TTC549 (cell line): ENCODE measurements at regions not wholly inside any gene's neighbourhood (a gene's known extent, or its start where the extent isn't known, plus 50 kb on each side); places are given as distances from the start of the nearest gene placed in this dataset.
A peak's percentile ranks its signal among the peaks of the same experiment; 100 is the strongest.
"Not testable (repeated sequence)": the region's sequence is repeated elsewhere in the genome, so short reads cannot be mapped to it uniquely, and the experiment has no call there.

Experiments used
- FAIRE-seq: peaks from 2 replicates; lab custom pipeline; 2012; peaks lifted over from hg19 to GRCh38; lab: Jason Lieb, UNC

DNA sequence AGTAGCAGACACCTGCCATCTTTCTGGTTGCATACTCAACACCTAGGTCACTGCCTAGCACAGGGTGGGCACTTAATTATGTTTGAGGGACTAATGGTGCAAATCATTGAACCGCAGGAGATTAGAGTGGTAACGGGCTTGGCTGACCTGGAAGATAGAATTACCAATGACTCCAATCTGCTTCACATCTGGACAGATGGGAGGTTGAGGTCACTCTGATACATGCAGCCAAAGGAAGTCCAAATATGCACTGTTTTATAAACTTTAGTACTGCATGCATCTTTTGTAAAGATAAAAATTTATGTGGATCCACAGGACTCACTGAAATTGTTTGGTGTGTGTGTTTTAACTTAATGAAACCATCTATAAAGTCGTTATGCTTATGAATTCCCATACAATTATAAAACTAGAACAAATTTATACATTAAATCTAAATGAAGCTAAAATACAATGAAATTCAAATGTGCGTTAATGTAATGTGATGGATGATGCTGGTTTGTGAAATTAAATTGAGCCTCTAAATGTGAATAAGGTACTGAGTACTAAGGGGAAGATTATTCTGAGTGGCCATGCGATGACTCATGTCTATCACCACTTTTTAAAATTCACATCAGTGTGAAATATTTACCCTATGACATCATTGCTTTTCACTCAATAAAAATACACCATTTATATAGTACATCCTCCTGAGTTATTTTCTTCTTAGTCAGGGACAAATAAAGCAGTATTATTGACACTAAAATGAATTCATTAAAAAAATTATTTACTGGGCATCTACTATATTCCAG is 224.7 kb upstream of the FAM78B start:
- FAIRE-seq: no peak

DNA sequence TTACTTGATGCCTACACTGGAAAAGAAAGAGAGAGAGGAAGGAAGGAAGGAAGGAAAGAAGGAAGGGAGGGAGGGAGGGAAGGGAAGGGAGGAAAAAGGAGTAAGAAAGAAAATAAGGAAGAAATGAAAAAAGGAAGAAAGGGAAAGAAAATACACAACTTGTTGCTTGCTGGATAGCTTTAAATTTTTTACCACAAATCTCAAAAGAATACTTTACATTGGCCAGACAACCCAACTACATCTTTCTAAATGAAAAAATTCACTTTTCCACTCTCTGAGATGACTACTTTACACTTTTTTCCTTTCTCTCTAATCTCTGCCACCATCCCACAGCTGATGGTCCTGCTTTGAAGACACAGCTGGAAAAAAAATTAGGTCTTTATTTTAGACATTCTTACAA is 228.9 kb upstream of the FAM78B start:
- no peak for FAIRE-seq

DNA sequence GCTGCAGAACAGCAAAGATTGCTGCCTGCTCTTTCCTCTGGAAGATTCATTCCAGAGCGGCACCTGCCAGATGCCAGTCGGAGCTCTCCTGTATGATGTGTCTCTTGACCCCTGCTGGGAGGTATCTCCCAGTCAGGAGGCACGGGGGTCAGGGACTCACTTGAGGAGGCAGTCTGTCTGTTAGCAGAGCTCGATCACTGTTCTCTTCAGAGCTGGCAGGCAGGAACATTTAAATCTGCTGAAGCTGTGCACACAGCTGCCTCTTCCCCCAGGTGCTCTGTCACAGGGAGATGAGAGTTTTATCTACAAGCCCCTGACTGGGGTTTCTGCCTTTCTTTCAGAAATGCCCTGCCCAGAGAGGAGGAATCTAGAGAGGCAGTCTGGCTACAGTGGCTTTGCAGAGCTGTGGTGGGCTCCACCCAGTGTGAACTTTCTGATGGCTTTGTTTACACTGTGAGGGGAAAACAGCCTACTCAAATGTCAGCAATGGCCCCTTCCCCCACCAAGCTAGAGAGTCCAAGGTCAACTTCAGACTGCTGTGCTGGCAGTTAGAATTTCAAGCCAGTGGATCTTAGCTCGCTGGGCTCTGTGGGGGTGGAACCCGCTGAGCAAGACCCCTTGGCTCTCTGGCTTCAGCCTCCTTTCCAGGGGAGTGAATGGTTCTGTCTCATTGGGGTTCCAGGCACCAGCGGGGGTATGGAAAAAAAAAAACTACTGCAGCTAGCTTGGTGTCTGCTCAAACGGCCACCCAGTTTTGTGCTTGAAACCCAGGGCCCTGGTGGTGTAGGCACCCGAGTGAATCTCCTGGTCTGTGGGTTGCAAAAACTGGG is 242.7 kb upstream of the FAM78B start:
- not testable (repeated sequence) for FAIRE-seq

DNA sequence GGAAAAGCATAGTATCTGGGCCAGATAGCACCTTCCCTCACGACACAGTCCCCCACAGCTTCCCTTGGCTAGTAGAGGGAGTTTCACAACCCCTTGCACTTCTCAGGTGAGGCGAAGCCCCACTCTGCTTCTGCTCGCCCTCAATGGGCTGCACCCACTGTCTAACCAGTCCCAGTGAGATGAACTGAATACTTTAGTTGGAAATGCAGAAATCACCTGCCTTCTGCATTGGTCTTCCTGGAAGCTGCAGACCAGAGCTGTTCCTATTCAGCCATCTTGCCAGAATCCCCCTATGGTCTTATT is 243.2 kb upstream of the FAM78B start:
- no peak for FAIRE-seq

DNA sequence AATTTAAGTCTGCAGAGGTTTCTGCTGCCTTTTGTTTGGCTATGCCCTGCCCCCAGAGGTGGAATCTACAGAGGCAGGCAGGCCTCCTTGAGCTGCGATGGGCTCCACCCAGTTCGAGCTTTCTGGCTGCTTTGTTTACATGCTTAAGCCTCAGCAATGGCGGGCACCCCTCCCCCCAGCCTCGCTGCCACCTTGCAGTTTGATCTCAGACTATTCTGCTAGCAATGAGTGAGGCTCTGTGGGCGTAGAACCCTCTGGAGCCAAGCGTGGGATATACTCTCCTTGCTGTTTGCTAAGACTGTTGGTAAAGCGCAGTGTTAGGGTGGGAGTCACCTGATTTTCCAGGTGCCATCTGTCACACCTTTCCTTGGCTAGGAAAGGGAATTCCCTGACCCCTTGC is 250.0 kb upstream of the FAM78B start:
- FAIRE-seq: not testable (repeated sequence)

DNA sequence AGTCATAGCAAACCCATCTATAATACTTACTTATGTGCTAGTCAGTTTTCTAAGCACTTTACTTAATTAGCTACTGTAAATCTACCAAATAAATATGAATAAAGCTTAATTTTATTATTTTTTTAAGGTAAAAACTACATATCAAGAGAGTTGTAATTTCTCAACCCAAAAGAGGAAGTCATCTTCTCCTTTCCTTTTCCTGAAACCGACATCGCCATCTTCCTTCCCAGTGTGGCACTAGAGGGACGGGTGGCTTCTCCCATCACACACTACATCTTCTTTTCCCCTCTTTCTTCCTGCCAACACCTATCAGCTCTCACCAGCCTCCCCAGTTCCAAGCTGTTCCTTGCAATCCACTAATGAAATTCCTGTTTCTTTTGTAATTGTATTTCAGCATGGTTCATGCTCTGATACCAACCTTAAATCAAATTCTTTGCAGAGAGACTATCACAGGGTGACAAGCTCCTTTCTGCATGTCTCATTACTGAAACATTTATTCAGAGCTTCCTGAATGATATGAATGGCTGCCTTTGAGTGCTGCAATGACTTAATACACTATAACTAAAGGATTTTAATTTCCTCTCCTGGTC is 251.6 kb upstream of the FAM78B start:
- FAIRE-seq: no peak

DNA sequence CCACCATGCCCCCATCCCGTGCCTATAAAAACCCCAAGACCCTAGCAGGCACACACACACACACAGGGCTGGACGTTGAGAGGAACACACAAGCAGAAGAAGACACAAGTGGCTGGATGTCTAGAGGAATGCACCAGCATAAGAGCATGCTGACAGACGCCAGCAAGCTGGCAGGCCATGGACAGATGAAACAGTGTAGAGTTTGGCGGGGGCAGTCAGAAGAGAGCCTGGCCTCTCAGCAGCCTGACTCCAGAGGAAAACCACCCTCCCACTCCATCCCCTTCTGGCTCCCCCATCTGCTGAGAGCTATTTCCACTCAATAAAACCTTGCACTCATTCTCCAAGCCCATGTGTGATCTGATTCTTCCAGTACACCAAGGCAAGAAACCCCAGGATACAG is 255.8 kb upstream of the FAM78B start:
- not testable (repeated sequence) for FAIRE-seq

DNA sequence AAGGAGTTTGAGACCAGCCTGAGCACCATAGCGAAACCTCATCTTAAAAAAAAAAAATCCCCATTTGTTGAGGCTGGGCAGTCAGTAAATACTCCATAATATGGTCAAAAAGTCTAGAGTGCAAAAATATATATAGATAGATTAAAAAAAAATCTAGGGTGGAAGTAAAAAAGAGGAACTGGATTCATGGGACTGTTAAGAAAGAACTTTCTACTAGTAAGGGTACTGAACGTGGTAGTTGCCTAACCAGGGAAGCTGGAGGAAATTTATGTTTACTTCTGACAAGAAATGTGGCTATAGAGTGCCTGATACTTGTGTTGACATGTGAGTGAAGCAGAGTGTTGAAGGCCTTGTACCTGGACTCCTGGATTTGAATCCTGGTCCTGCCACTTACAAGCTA is 265.9 kb upstream of the FAM78B start:
- FAIRE-seq: no peak

DNA sequence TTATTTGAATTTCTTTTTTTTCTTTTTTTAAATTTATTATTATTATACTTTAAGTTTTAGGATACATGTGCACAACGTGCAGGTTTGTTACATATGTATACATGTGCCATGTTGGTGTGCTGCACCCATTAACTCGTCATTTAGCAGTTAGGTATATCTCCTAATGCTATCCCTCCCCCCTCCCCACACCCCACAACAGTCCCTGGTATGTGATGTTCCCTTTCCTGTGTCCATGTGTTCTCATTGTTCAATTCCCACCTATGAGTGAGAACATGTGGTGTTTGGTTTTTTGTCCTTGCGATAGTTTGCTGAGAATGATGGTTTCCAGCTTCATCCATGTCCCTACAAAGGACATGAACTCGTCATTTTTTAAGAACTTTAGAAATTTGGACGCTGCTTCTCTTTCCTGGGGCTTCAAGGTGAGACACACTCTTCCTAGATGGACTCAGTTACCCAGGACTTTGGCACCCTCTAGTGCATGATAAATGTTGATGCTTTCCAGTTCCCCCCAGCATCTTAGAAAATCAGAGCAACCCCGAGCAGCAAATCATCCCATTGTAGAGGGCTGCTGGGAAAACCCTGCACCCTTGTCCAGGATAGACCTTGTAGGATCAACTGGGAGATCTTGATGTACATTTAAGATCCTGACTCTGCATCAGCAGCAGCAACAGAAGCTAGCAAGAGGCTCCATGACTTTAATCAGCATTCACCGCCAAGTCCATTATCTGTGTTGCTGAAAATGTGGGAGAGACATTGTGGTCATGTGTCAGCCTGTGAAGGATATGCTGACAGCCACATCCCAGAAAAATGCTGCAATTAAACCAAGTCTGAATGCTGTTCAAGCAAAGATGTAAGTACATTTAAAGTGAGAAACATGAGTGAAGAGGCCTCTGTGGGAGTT is 266.9 kb upstream of the FAM78B start:
- FAIRE-seq: not testable (repeated sequence)

DNA sequence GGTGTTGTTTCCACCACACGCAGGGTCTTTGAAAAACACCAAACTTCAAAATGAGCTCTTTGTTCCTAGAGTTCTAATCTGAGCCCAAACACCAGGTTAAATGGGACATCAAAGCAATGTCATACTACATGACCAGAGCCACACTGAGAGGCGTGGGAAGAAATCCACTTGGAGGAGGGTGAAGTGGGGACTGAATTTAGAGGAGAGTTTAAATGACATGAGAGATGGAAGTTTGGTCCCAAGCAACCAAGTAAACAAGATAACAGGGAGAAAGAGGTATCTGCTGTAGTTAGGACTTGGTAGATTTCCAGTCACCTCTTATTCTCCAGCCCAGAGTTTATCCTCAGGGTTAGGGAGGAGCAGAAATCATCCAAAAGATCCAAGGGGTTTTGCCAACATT is 290.9 kb upstream of the FAM78B start:
- FAIRE-seq: no peak

DNA sequence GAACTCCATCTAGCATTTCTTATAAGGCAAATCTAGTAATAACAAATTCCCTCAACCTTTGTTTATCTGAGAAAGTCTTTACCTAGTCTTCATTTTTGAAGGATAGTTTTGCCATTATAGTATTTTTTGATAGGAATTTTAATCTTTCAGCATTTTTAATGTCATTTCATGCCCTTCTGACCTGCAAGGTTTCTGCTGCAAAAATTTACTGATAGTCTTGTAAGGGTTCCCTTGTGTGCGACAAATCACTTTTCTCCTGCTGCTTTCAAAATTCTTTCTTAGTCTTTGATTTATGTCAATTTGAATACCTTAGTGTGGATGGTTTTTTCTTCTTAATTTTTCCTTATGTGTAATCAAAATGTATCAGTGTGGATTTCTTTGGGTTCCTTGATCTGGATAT is 297.5 kb upstream of the FAM78B start:
- no peak for FAIRE-seq

DNA sequence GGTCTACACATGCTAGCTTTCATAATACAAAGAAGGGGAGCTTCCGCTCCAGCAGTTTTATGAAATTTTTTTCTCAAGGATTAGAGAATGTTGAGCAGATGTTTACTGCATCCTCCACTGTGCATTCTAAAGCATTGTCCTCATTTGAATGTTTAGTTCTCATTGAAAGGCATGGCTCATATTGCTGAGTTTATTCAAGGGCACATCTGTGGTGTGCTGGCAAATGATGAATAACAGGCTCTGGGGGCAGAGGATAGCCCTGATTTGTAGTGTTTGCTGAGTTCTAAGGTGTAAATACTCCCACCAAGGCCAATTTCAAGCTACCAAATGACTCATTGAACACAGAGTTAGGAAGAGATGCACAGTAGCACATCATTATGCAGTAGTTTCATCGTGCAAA is 303.2 kb upstream of the FAM78B start:
- no peak for FAIRE-seq

DNA sequence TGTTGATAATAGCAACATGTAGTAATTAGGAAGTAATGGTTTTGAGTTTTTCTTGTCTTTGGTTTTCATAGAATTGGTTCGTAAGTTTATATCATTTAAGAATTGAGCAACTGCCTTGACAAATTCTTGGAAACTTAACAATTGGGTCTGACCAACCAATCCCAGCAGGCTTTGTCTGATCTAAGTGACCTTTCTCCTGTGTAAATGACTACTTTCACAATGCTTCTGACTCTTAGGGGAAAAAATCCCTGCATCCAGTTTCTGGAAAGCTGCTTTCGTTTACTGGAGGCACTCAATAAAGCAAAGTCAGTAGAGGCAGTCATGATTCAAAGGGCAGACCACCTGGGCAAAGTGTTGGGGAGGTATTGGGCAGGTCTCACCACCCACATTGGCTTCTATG is 303.6 kb upstream of the FAM78B start:
- FAIRE-seq: no peak

DNA sequence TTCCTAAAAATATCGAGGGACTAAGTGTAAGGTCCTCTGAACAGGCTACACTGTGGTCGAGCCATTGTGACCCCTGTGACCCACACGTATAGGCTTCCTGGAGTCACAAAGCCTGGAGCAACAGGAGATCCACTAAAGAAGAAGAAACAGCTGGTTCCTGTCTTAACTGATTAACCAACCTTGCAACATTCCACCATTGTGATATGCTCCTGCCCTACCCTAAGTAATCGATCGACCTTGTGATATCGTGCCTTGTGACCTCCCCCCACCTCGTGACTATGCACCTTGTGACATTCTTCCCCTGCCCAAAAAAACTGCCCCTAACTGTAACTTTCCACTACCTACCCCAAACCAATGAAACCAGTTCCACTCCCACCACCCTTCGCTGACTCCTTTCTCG is 304.6 kb upstream of the FAM78B start:
- no peak for FAIRE-seq

DNA sequence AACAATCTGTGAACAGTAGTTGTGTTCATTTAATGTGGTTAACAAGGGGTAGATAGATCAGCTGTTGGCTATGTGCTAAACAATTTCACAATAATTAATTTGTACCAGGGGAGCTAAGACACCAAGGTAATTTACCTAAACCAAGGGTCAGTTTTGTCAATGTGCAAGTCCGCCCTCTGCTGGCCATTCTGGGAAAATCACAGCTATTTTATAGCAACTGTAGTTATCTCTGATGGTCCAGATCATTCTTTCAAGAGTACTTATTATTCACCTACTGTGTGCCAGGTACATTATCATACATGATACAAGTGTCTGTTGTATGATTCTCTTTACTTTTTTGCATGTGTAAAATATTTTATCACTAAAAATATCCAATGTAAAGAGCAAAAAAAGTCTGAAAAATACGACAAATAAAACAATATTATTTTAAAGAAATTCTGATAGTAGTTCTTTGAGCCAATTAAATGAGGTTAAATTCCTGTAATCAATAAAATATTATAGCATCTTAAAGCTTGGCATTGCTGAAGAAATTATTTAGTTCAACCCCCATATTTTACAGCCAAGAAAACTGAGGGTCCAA is 312.3 kb upstream of the FAM78B start:
- peak; percentile 88 for FAIRE-seq

DNA sequence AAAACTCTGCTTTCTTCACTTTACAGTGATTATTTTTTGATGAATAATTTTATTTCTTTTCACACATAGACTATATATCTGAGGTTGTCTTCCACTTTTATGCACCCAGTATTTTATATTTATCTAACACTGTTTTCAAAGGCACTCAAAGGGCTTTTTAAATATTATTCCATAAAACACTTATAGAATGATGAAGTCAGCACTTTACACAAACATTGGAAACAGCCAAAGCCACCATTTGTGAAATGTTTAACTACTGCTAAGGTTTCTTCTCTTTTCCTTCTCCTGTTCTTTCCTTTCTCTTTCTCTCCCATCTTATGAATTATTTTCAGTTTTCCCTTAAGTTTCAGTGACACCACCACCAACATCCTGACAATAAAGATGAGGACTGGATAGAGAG is 317.7 kb upstream of the FAM78B start:
- no peak for FAIRE-seq

DNA sequence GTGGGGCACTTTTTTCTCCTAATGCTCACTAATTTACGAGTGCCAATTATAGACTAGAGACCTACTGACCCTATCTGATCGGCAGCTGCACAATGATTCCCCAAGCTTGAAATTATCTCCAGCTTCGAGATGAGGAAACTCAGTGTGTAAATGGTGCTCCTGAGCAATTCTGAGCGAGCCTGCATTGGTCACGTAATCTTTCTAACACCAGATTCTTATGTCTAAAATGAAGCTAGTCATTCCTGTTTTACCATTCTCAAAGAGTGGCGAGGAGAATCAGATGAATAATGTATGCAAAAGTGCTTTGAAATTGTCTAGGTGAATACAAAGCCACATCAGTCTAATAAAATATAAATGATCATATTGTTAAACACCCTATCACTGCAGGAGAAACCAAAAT is 318.1 kb upstream of the FAM78B start:
- no peak for FAIRE-seq

DNA sequence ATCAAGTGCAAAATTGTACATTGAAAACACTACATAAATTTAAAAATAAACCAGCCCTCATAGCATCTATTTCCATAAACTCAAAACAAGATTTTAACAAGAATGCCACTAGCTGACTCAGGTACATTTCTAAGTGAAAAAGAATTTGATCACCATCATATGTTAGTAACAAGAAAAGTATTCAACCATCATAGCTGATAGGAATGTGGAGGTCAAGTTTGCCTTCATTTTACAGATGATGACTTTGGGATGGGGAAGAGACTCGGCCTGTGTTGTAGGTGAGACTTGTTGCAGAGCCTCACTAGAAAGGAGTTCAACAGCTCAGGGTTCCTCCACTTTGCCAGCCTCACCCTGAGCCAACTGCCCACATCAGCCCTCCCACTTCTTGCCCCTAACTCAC is 318.8 kb upstream of the FAM78B start:
- FAIRE-seq: no peak

DNA sequence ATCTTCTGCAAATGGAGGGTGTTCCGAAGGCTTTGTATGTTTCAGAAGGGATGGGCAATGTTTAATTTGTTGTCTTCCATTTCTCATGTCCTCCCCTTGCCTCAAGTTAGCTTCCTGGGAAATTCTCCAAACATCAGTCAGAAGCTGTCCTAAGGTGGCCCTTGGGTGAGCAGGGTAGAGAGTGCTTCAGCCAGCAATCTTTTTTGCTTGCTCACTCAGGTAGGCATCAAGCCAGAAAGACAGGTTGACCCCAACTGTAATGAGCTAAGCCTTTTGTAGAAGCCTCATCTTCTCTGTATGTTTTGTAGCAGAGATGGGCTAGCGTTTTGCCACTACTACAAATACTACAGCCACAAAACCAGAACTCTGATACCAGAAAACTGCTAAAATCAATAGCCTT is 321.5 kb upstream of the FAM78B start:
- no peak for FAIRE-seq

DNA sequence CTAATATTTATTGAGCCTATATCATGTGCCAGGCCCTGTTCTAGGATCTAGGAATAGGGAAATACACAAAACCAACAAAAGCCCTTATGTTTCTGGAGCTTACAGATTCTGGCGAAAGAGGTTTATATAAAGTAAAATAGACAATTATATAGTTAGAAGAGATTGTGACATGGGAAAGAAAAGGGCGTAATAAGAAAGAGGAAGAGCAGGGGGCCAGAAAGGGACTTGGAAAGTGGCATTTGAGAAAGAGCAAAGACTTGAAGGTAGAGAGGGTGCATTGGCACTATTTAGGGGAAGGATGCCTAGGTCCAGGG is 322.5 kb upstream of the FAM78B start:
- no peak for FAIRE-seq

DNA sequence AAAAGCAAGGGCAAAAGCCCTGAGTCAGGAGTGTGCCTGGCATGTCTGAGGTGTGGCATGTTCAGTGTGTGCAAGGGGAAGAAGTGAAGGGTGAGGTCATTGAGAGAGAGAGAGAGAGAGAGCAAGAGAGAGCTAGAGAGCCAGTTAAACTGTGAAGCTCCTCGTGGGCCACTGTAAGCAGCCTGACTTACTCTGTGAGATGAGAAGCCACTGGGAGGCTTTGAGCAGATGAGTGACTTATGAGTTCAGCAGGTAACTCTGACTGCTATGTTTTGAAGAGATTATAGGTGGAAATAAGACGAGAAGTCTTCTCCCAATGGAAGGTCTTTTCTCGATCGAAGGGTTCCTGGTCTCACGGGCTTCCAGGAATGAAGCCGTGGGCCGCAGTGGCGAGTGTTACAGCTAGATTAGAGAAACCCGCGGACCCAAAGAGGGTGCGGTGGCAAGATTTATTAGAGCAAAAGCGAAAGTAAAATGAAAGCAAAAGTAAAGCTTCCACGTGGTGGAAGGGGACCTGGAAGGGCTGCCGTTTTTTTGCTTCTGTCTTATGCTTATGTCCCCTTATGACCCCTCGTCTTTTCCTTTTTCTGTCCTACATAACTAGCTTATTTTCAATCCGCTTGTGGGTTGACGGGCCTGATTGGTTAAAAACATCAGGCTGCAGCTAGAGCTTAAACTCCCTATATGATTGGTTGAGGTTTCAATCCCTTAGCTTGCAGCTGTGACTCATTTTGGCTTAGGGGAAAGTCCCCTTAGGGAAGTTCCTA is 323.1 kb upstream of the FAM78B start:
- FAIRE-seq: no peak
